Keratinocyte (primary cell): ENCODE measurements at regions not wholly inside any gene's neighbourhood (a gene's known extent, or its start where the extent isn't known, plus 50 kb on each side); places are given as distances from the start of the nearest gene placed in this dataset.

ENCODE experiments used
- DNase-seq: peaks from one replicate; pipeline ENCODE4 v3.0.0-alpha.2; 2011; ENCODE audit warnings: low read depth, missing footprints, low spot score
- FAIRE-seq: peaks from 2 replicates; lab custom pipeline; 2011; peaks lifted over from hg19 to GRCh38; lab: Jason Lieb, UNC
- H2AFZ ChIP-seq: 2 replicates; pipeline ENCODE4 v1.6.0; 2012; ENCODE audit warnings: low read length, control low read depth, inconsistent platforms; ENCODE audit not compliant: control insufficient read depth
- H3K27ac ChIP-seq: 2 replicates; pipeline ENCODE4 v1.5.1; 2011; ENCODE audit warnings: low read length; ENCODE audit not compliant: control insufficient read depth, insufficient read depth
- H3K27me3 ChIP-seq: 3 replicates; pipeline ENCODE4 v1.6.0; 2011; ENCODE audit warnings: low read length; ENCODE audit not compliant: control insufficient read depth, insufficient read depth; ENCODE audit errors: extremely low read depth
- H3K36me3 ChIP-seq, 2 experiments: 2 replicates in 1 of 2; 3 replicates in 1 of 2; pipeline ENCODE4 v1.5.1; 2011; ENCODE audit warnings: low read length in 2 of 2, mild to moderate bottlenecking in 1 of 2; ENCODE audit not compliant: control insufficient read depth in 2 of 2, insufficient read depth in 2 of 2; ENCODE audit errors: extremely low read depth in 1 of 2
- H3K4me1 ChIP-seq: 3 replicates; pipeline ENCODE4 v1.5.1; 2011; ENCODE audit warnings: low read length; ENCODE audit not compliant: control insufficient read depth, insufficient read depth; ENCODE audit errors: extremely low read depth
- H3K4me2 ChIP-seq: 3 replicates; pipeline ENCODE4 v1.6.0; 2011; ENCODE audit warnings: low read depth, low read length; ENCODE audit not compliant: control insufficient read depth, insufficient read depth; ENCODE audit errors: extremely low read depth
- H3K4me3 ChIP-seq, 3 experiments: fragments of 200-600 bp in 1 of 3; sonication (generic) in 1 of 3; 2 replicates in 2 of 3; 3 replicates in 1 of 3; pipeline ENCODE4 v1.5.1; 2011 to 2016; ENCODE audit warnings: low read length in 3 of 3, mild to moderate bottlenecking in 3 of 3, control low read depth in 2 of 3, inconsistent platforms in 1 of 3, low read depth in 1 of 3, mixed read lengths in 1 of 3, mixed run types in 1 of 3, moderate library complexity in 1 of 3; ENCODE audit not compliant: control insufficient read depth in 2 of 3, insufficient read depth in 2 of 3; ENCODE audit errors: extremely low read depth in 1 of 3
- H3K79me2 ChIP-seq: 2 replicates; pipeline ENCODE4 v1.6.0; 2012; ENCODE audit warnings: low read length; ENCODE audit not compliant: control insufficient read depth, insufficient read depth
- H3K9ac ChIP-seq: 3 replicates; pipeline ENCODE4 v1.6.0; 2011; ENCODE audit warnings: low read length; ENCODE audit not compliant: control insufficient read depth, insufficient read depth; ENCODE audit errors: extremely low read depth
- H3K9me1 ChIP-seq: 3 replicates; pipeline ENCODE4 v1.6.0; 2011; ENCODE audit warnings: low read length; ENCODE audit not compliant: control insufficient read depth, insufficient read depth; ENCODE audit errors: extremely low read depth
- H3K9me3 ChIP-seq: 2 replicates; pipeline ENCODE4 v1.5.1; 2012; ENCODE audit warnings: low read depth, low read length; ENCODE audit not compliant: control insufficient read depth
- H4K20me1 ChIP-seq: 3 replicates; pipeline ENCODE4 v1.6.0; 2011; ENCODE audit warnings: low read length; ENCODE audit not compliant: control insufficient read depth, insufficient read depth; ENCODE audit errors: extremely low read depth
- EZH2 ChIP-seq: IDR thresholded peaks from one replicate; pipeline ENCODE4 v1.6.1; 2012; ENCODE audit warnings: inconsistent platforms, mild to moderate bottlenecking, low read length, moderate library complexity
- dilution Hi-C: fragments of 300-500 bp; cut with MboI; formaldehyde crosslinking; loops from one replicate; pipeline ENCODE4 v1.7.0; 2020; ENCODE audit warnings: low sequenced_read_pairs; ENCODE audit not compliant: extremely low pct_ligation_motif_present
- TF ChIP-seq, protein P1 (sequence below), 3 experiments: IDR thresholded peaks in 1 of 3; conservative IDR thresholded peaks in 1 of 3; optimal IDR thresholded peaks in 1 of 3; 2 replicates in 2 of 3; 3 replicates in 1 of 3; pipeline versions ENCODE3 to v1.5.1; 2011; ENCODE audit warnings: low read length in 3 of 3, mild to moderate bottlenecking in 3 of 3, moderate library complexity in 2 of 3, control low read depth in 1 of 3, inconsistent platforms in 1 of 3; ENCODE audit not compliant: insufficient read depth in 2 of 3; ENCODE audit errors: extremely low read depth in 1 of 3

DNA sequence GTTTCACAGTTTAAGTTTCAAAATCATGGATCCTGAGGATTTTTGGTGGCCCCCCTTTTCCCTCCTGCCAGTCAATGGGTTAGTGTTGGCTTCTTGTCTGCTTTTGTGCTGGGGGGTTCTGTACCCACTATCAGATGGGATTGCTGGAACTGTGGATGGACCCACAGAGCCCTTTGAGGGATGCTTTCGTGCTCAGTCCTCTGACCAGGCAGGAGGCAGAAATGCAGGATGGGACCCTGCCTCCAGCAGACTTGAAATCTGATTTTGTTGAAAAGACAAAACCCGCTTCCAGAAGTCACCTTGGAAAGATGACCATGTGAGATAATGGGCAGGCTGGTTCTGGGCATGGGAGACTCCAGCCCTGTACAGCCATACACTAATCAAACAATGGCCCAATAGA lies 408.9 kb downstream of the ZNF536 start:
- H3K79me2 ChIP-seq: no peaks in the 10 kb centered on the region
- H3K9me1 ChIP-seq: no peaks in the 10 kb centered on the region
- no peaks in the 10 kb centered on the region for H3K9me3 ChIP-seq
- H3K4me3 ChIP-seq: no peak overlapping the region
- no peaks in the 10 kb centered on the region for H3K36me3 ChIP-seq
- no peak overlapping the region for H3K9ac ChIP-seq
- H3K4me2 ChIP-seq: no peak overlapping the region
- no peak overlapping the region for H2AFZ ChIP-seq
- no peak overlapping the region for H3K27ac ChIP-seq
- TF ChIP-seq EZH2: no peak
- TF ChIP-seq, protein P1, sequence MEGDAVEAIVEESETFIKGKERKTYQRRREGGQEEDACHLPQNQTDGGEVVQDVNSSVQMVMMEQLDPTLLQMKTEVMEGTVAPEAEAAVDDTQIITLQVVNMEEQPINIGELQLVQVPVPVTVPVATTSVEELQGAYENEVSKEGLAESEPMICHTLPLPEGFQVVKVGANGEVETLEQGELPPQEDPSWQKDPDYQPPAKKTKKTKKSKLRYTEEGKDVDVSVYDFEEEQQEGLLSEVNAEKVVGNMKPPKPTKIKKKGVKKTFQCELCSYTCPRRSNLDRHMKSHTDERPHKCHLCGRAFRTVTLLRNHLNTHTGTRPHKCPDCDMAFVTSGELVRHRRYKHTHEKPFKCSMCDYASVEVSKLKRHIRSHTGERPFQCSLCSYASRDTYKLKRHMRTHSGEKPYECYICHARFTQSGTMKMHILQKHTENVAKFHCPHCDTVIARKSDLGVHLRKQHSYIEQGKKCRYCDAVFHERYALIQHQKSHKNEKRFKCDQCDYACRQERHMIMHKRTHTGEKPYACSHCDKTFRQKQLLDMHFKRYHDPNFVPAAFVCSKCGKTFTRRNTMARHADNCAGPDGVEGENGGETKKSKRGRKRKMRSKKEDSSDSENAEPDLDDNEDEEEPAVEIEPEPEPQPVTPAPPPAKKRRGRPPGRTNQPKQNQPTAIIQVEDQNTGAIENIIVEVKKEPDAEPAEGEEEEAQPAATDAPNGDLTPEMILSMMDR (optimal IDR thresholded peaks at IDR 0.05 in 1 of 3, IDR thresholded peaks at IDR 0.05 in 1 of 3, conservative IDR thresholded peaks at IDR 0.05 in 1 of 3; ENCODE audit: extremely low read depth in 1 of 3, insufficient read depth in 2 of 3, low read length in 3 of 3): no peak
- DNase-seq: no peak
- no peaks in the 10 kb centered on the region for H3K4me1 ChIP-seq
- FAIRE-seq: no peak
- H3K27me3 ChIP-seq: no peaks in the 10 kb centered on the region
- H4K20me1 ChIP-seq: no peaks in the 10 kb centered on the region
- dilution Hi-C loops: no loop called here

GRCh38 chr19:30780456-30780855 lies 408.3 kb downstream of the ZNF536 start:
- no peaks in the 10 kb centered on the region for H3K27me3 ChIP-seq
- no peaks in the 10 kb centered on the region for H3K36me3 ChIP-seq
- H3K9me3 ChIP-seq: no peaks in the 10 kb centered on the region
- H3K4me3 ChIP-seq: no peak overlapping the region
- H4K20me1 ChIP-seq: no peaks in the 10 kb centered on the region
- no peaks in the 10 kb centered on the region for H3K79me2 ChIP-seq
- no peak overlapping the region for H3K4me2 ChIP-seq
- no peak for DNase-seq
- H3K27ac ChIP-seq: no peak overlapping the region
- dilution Hi-C loops: no loop called here
- no peak overlapping the region for H2AFZ ChIP-seq
- H3K4me1 ChIP-seq: no peaks in the 10 kb centered on the region
- no peak for FAIRE-seq
- no peak overlapping the region for H3K9ac ChIP-seq
- no peak for TF ChIP-seq EZH2
- TF ChIP-seq, protein P1 (optimal IDR thresholded peaks at IDR 0.05 in 1 of 3, IDR thresholded peaks at IDR 0.05 in 1 of 3, conservative IDR thresholded peaks at IDR 0.05 in 1 of 3; ENCODE audit: extremely low read depth in 1 of 3, insufficient read depth in 2 of 3, low read length in 3 of 3): no peak
- no peaks in the 10 kb centered on the region for H3K9me1 ChIP-seq
